ENCODE measurements at regions not wholly inside any gene's neighbourhood (a gene's known extent, or its start where the extent isn't known, plus 50 kb on each side); places are given as distances from the start of the nearest gene placed in this dataset.

DNA sequence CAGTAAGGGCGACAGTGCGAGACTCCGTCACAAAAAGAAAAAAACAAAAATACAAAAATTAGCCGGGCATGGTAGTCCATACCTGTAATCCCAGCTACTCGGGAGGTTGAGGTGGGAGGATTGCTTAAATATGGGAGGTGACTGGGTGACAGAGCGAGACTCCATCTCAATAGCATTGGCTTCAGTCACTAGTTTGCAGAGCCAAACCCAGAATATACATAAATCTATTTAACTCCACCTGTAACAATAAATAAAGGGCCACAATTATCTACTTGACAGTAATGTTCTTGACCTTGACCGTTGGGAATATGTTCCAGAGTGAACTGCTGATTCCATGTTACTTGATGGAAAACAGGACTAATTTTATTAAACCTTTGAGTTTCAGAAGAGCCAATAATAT, 198.9 kb upstream of the MDGA2 start:
- DNase-seq (ENCODE audit: insufficient read length, low spot score) (no peak), FAIRE-seq (no peak)
- TF ChIP-seq, protein P1, sequence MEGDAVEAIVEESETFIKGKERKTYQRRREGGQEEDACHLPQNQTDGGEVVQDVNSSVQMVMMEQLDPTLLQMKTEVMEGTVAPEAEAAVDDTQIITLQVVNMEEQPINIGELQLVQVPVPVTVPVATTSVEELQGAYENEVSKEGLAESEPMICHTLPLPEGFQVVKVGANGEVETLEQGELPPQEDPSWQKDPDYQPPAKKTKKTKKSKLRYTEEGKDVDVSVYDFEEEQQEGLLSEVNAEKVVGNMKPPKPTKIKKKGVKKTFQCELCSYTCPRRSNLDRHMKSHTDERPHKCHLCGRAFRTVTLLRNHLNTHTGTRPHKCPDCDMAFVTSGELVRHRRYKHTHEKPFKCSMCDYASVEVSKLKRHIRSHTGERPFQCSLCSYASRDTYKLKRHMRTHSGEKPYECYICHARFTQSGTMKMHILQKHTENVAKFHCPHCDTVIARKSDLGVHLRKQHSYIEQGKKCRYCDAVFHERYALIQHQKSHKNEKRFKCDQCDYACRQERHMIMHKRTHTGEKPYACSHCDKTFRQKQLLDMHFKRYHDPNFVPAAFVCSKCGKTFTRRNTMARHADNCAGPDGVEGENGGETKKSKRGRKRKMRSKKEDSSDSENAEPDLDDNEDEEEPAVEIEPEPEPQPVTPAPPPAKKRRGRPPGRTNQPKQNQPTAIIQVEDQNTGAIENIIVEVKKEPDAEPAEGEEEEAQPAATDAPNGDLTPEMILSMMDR (IDR thresholded peaks at IDR 0.05; ENCODE audit: insufficient read depth, missing control alignments): no peak

DNA sequence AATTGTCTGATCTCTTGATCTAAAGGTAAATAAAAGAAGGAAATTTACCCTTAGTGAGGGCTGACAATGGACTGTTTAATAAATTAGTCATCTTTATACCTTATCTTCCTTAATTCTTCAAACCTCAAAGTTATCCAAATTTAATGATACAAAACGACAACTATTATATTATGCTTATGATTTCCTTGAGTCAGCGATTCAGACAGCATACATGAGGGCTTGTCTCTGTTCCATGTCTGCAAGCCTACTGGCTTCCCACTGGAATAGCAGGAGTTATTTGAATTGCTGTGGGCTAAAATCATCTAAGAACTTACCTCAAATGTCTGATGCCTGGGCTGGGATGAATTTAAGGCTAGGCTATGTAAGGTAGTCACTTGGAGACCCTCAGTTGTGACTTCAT, 197.2 kb upstream of the MDGA2 start:
- TF ChIP-seq, protein P1 (IDR thresholded peaks at IDR 0.05; ENCODE audit: insufficient read depth, missing control alignments): no peak
- FAIRE-seq: no peak
- DNase-seq (ENCODE audit: insufficient read length, low spot score): no peak

DNA sequence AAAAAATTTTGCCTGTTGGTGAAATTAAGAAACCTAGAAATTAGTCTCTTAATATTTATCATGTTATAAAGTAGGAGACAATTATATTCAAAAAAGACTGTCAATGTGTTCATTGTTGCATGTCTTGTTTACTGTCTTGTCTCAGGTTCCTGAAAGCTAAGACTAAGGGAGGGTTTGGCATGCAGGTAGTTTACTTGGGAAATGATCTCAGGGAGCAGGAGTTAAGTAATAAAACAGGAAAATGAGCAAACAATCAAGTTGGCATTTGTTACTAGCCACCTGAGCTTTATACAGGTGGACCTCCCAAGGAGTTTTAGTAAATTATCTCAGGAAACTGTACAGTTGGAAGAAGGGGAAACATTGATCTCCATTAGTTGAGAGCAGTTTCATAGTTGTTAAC, 188.0 kb upstream of the MDGA2 start:
- no peak for DNase-seq (ENCODE audit: insufficient read length, low spot score)
- TF ChIP-seq, protein P1 (IDR thresholded peaks at IDR 0.05; ENCODE audit: insufficient read depth, missing control alignments): no peak
- FAIRE-seq: no peak

DNA sequence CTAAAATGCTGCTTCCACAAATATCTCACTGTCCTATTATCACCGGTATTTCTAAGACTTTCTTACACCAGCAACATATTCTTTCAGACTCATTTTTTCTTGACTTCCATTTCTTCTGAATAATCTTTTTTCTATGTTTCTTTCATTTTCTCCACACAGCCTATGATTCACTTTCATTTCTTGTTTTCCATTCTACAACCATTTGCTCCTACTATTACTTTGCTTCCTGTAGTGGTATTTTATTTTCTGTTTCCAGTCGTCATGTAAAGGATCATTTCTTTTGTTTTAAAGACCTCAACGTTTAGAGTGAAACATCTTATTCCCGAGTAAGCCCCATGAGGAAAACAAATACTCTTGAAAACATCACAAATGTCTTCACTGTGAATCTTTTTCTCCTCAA, 182.2 kb upstream of the MDGA2 start:
- TF ChIP-seq, protein P1 (IDR thresholded peaks at IDR 0.05; ENCODE audit: insufficient read depth, missing control alignments): no peak
- DNase-seq (ENCODE audit: insufficient read length, low spot score): no peak
- no peak for FAIRE-seq

DNA sequence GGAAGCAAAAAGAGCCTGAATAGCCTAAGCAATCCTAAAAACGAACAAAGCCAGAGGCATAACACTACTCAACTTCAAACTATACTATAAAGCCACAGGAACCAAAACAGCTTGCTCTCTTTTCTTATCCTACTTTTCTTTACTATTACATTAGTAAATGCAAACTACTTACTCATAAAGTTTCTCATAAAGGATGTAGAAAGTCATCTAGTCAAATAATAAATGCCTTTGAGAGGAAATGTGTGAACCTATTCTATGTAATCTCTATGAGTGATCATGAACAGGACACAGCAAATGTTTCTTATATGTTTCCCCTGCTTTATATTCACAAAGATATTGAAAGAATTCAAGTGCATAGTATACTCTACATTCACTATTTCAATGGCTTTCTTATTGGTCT, 176.9 kb upstream of the MDGA2 start:
- TF ChIP-seq, protein P1 (IDR thresholded peaks at IDR 0.05; ENCODE audit: insufficient read depth, missing control alignments): no peak
- FAIRE-seq (peak; percentile 29), DNase-seq (ENCODE audit: insufficient read length, low spot score) (no peak)

DNA sequence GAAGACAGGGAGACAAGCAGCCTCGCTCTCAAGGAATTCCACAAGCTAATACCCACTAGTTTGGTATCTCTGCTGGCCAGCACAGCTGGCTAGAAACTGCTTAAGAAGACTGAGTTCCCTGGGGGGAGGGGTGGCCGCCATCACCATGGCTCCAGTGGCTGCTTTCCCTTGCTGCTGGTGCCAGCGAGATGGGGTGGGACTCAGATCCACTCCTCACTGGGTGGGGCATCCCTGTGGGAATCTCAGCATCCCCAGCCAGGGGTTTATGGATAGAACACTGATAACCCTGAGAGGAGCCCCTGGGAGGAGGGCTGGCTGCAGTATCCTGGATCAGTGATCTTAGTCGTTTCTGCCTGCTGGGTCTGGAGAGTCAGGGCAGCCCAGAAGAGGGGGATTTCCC, 170.6 kb upstream of the MDGA2 start:
- TF ChIP-seq, protein P1 (IDR thresholded peaks at IDR 0.05; ENCODE audit: insufficient read depth, missing control alignments): no peak
- no peak for DNase-seq (ENCODE audit: insufficient read length, low spot score)
- FAIRE-seq: no peak

DNA sequence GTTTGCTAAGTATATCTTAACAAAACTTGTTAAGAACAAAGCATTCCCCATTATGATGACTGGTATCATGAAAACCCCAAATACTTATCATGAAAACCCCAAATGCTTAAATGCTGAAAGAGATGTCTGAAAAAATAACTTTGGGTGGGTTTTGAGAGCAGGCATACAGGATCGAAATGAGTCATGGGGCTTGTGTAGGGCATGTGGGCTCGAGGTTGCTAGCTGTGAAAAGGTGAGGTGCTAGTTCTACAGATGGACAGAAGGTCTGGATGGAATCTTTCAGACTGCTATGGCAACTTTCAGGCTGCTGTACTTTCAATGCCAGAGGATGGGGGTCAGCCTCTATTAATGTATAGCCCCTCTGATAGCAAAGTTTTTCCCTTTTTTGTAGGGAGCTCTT, 167.8 kb upstream of the MDGA2 start:
- TF ChIP-seq, protein P1 (IDR thresholded peaks at IDR 0.05; ENCODE audit: insufficient read depth, missing control alignments): no peak
- FAIRE-seq (no peak), DNase-seq (ENCODE audit: insufficient read length, low spot score) (no peak)
